ENCODE measurements at regions not wholly inside any gene's neighbourhood (a gene's known extent, or its start where the extent isn't known, plus 50 kb on each side); places are given as distances from the start of the nearest gene placed in this dataset.
A peak's percentile ranks its signal among the peaks of the same experiment; 100 is the strongest.

DNA sequence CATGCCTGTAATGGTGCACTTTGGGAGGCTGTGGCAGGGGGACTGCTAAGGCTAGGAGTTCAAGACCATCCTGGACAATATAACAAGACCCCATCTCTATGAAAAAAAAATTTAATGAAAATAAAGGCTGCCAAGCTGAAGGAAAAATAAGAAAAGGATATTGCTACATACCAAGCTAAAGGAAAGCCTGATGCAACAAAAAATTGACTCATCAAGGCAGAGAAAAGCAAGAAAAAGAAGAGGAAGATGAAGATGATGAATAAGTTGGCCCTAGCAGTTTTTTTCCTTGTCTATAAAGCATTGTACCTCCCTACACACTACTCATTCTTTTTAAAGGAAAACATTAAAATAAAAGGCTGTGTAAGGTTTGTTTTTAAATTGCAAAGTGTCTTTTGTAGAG lies 441.9 kb upstream of the MDFIC2 start:
- DNase-seq (ENCODE audit: low spot score): no peak
- H3K36me3 Mint-ChIP-seq: no peaks in the 10 kb centered on the region
- H3K4me3 Mint-ChIP-seq: no peak overlapping the region
- no peak overlapping the region for H3K27ac Mint-ChIP-seq
- ChIA-PET POLR2A (no interaction called here), CTCF (interaction anchor here (0.7 to 1.2 kb wide), 2 partner anchors 123 to 265 kb away, joined by 3 to 4 read pairs; no protein-coding TSS in a partner anchor)
- no peak for ATAC-seq
- peaks cover 6% of the 10 kb centered on the region for H3K9me3 Mint-ChIP-seq
- H3K27me3 Mint-ChIP-seq (ENCODE audit: low read depth): no peaks in the 10 kb centered on the region
- TF ChIP-seq, protein P1, sequence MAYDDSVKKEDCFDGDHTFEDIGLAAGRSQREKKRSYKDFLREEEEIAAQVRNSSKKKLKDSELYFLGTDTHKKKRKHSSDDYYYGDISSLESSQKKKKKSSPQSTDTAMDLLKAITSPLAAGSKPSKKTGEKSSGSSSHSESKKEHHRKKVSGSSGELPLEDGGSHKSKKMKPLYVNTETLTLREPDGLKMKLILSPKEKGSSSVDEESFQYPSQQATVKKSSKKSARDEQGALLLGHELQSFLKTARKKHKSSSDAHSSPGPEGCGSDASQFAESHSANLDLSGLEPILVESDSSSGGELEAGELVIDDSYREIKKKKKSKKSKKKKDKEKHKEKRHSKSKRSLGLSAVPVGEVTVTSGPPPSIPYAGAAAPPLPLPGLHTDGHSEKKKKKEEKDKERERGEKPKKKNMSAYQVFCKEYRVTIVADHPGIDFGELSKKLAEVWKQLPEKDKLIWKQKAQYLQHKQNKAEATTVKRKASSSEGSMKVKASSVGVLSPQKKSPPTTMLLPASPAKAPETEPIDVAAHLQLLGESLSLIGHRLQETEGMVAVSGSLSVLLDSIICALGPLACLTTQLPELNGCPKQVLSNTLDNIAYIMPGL (CRISPR knock-in tag; IDR thresholded peaks at IDR 0.05): no peak
- TF ChIP-seq NFYB (CRISPR knock-in tag; conservative IDR thresholded peaks at IDR 0.05; ENCODE audit: low read depth) (no peak), SMAD3 (CRISPR knock-in tag; IDR thresholded peaks at IDR 0.05; ENCODE audit: borderline replicate concordance) (no peak), TP53 (CRISPR knock-in tag; IDR thresholded peaks at IDR 0.05) (no peak), JAZF1 (CRISPR knock-in tag; IDR thresholded peaks at IDR 0.05) (no peak), TEAD1 (CRISPR knock-in tag; IDR thresholded peaks at IDR 0.05) (no peak)
- TF ChIP-seq, protein P2, sequence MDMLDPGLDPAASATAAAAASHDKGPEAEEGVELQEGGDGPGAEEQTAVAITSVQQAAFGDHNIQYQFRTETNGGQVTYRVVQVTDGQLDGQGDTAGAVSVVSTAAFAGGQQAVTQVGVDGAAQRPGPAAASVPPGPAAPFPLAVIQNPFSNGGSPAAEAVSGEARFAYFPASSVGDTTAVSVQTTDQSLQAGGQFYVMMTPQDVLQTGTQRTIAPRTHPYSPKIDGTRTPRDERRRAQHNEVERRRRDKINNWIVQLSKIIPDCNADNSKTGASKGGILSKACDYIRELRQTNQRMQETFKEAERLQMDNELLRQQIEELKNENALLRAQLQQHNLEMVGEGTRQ (CRISPR knock-in tag; IDR thresholded peaks at IDR 0.05): no peak
- TF ChIP-seq, protein P3, sequence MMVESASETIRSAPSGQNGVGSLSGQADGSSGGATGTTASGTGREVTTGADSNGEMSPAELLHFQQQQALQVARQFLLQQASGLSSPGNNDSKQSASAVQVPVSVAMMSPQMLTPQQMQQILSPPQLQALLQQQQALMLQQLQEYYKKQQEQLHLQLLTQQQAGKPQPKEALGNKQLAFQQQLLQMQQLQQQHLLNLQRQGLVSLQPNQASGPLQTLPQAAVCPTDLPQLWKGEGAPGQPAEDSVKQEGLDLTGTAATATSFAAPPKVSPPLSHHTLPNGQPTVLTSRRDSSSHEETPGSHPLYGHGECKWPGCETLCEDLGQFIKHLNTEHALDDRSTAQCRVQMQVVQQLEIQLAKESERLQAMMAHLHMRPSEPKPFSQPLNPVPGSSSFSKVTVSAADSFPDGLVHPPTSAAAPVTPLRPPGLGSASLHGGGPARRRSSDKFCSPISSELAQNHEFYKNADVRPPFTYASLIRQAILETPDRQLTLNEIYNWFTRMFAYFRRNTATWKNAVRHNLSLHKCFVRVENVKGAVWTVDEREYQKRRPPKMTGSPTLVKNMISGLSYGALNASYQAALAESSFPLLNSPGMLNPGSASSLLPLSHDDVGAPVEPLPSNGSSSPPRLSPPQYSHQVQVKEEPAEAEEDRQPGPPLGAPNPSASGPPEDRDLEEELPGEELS (CRISPR knock-in tag; IDR thresholded peaks at IDR 0.05): no peak
- TF ChIP-seq, protein P4, sequence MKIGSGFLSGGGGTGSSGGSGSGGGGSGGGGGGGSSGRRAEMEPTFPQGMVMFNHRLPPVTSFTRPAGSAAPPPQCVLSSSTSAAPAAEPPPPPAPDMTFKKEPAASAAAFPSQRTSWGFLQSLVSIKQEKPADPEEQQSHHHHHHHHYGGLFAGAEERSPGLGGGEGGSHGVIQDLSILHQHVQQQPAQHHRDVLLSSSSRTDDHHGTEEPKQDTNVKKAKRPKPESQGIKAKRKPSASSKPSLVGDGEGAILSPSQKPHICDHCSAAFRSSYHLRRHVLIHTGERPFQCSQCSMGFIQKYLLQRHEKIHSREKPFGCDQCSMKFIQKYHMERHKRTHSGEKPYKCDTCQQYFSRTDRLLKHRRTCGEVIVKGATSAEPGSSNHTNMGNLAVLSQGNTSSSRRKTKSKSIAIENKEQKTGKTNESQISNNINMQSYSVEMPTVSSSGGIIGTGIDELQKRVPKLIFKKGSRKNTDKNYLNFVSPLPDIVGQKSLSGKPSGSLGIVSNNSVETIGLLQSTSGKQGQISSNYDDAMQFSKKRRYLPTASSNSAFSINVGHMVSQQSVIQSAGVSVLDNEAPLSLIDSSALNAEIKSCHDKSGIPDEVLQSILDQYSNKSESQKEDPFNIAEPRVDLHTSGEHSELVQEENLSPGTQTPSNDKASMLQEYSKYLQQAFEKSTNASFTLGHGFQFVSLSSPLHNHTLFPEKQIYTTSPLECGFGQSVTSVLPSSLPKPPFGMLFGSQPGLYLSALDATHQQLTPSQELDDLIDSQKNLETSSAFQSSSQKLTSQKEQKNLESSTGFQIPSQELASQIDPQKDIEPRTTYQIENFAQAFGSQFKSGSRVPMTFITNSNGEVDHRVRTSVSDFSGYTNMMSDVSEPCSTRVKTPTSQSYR (CRISPR knock-in tag; IDR thresholded peaks at IDR 0.05): no peak
- no peaks in the 10 kb centered on the region for H3K4me1 Mint-ChIP-seq

DNA sequence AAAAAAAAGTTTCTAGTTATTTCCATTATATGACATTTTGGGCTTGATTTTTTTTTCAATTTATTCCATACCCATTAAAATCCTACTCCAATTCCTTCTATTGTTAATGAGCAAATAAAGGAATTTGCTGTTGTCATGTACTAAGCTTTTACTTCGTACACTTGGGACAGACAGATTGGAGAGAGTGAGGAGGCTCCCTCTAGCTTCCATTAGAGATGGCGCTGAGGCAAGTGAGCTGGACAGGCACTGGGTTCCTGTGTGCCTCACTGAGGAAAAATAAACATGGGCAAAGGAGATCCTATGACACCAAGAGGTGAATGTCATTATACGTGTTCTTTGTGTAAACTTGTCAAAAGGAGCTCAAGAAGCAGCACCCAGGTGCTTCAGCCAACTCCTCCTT lies 441.1 kb upstream of the MDFIC2 start:
- H3K27me3 Mint-ChIP-seq (ENCODE audit: low read depth): no peaks in the 10 kb centered on the region
- H3K36me3 Mint-ChIP-seq: no peaks in the 10 kb centered on the region
- no peak for TF ChIP-seq ZNF219 (CRISPR knock-in tag; IDR thresholded peaks at IDR 0.05; ENCODE audit: borderline replicate concordance)
- TF ChIP-seq ZNF138 (CRISPR knock-in tag; conservative IDR thresholded peaks at IDR 0.05): no peak
- TF ChIP-seq, protein P3 (CRISPR knock-in tag; IDR thresholded peaks at IDR 0.05): no peak
- no peak for TF ChIP-seq TP53 (CRISPR knock-in tag; IDR thresholded peaks at IDR 0.05)
- no peak for TF ChIP-seq ZNF121 (CRISPR knock-in tag; IDR thresholded peaks at IDR 0.05)
- TF ChIP-seq, protein P5, sequence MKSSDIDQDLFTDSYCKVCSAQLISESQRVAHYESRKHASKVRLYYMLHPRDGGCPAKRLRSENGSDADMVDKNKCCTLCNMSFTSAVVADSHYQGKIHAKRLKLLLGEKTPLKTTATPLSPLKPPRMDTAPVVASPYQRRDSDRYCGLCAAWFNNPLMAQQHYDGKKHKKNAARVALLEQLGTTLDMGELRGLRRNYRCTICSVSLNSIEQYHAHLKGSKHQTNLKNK (CRISPR knock-in tag; IDR thresholded peaks at IDR 0.05): no peak
- H3K4me3 Mint-ChIP-seq: no peak overlapping the region
- peaks cover 7% of the 10 kb centered on the region for H3K4me1 Mint-ChIP-seq
- DNase-seq (ENCODE audit: low spot score) (peak; percentile 12), ATAC-seq (peak; percentile 84)
- H3K27ac Mint-ChIP-seq: no peak overlapping the region
- ChIA-PET POLR2A (interaction anchor here (0.6 to 0.7 kb wide), 3 partner anchors 8 to 239 kb away, joined by 3 to 6 read pairs (median 5); no protein-coding TSS in a partner anchor), CTCF (interaction anchor here (0.6 to 1.8 kb wide), 15 partner anchors 16 to 604 kb away, joined by 3 to 15 read pairs (median 4); no protein-coding TSS in a partner anchor)
- peaks cover 6% of the 10 kb centered on the region for H3K9me3 Mint-ChIP-seq

Measured in WTC11 (cell line).